ENCODE measurements at regions not wholly inside any gene's neighbourhood (a gene's known extent, or its start where the extent isn't known, plus 50 kb on each side); places are given as distances from the start of the nearest gene placed in this dataset.
"Not testable (repeated sequence)": the region's sequence is repeated elsewhere in the genome, so short reads cannot be mapped to it uniquely, and the experiment has no call there.

- Histone ChIP-seq H3K9me3 (ENCODE audit: low read length) (peaks cover 7% of the 10 kb centered on the region; the same call in 1 of the 2 replicates), H3K36me3 (ENCODE audit: insufficient read depth, low read length) (no peaks in the 10 kb centered on the region), H3K9me2 (replicated peaks; ENCODE audit: insufficient read depth, low read length) (no peaks in the 10 kb centered on the region), H3K9ac (ENCODE audit: low read length) (no peak overlapping the region), H3K79me2 (ENCODE audit: low read length) (no peaks in the 10 kb centered on the region), H3K4me1 (ENCODE audit: low read length) (no peaks in the 10 kb centered on the region), H4K20me1 (ENCODE audit: insufficient read depth, low read depth, low read length) (no peaks in the 10 kb centered on the region), H3K27me3 (ENCODE audit: low read length) (no peaks in the 10 kb centered on the region), H3K27ac (ENCODE audit: low read length) (no peak overlapping the region), H2AFZ (ENCODE audit: low read length) (no peak overlapping the region), H3K4me2 (ENCODE audit: low read depth, low read length, poor library complexity, severe bottlenecking) (no peak overlapping the region), H3K4me3 (ENCODE audit: low read length) (no peak overlapping the region)
- no peak for DNase-seq
These were observed 852.3 kb upstream of the HS3ST5 start for GRCh38 chr6:115194981-115195638.

GRCh38 chr6:115191989-115192388 lies 849.2 kb upstream of the HS3ST5 start:
- Histone ChIP-seq H3K4me2 (ENCODE audit: low read depth, low read length, poor library complexity, severe bottlenecking) (no peak overlapping the region), H3K27ac (ENCODE audit: low read length) (no peak overlapping the region), H3K9me2 (replicated peaks; ENCODE audit: insufficient read depth, low read length) (no peaks in the 10 kb centered on the region), H3K9ac (ENCODE audit: low read length) (no peak overlapping the region), H3K9me3 (ENCODE audit: low read length) (peaks cover 2% of the 10 kb centered on the region; the same call in 1 of the 2 replicates), H3K27me3 (ENCODE audit: low read length) (no peaks in the 10 kb centered on the region), H2AFZ (ENCODE audit: low read length) (no peak overlapping the region), H4K20me1 (ENCODE audit: insufficient read depth, low read depth, low read length) (no peaks in the 10 kb centered on the region), H3K79me2 (ENCODE audit: low read length) (no peaks in the 10 kb centered on the region), H3K4me1 (ENCODE audit: low read length) (no peaks in the 10 kb centered on the region), H3K36me3 (ENCODE audit: insufficient read depth, low read length) (no peaks in the 10 kb centered on the region), H3K4me3 (ENCODE audit: low read length) (no peak overlapping the region)
- DNase-seq = no peak

GRCh38 chr6:115190534-115190933 lies 847.7 kb upstream of the HS3ST5 start:
- H4K20me1 ChIP-seq (ENCODE audit: insufficient read depth, low read depth, low read length) = no peaks in the 10 kb centered on the region
- no peak for DNase-seq
- H3K4me1 ChIP-seq (ENCODE audit: low read length) = no peaks in the 10 kb centered on the region
- H2AFZ ChIP-seq (ENCODE audit: low read length) = no peak overlapping the region
- no peak overlapping the region for H3K4me3 ChIP-seq (ENCODE audit: low read length)
- H3K27me3 ChIP-seq (ENCODE audit: low read length) = no peaks in the 10 kb centered on the region
- H3K4me2 ChIP-seq (ENCODE audit: low read depth, low read length, poor library complexity, severe bottlenecking) = no peak overlapping the region
- no peak overlapping the region for H3K27ac ChIP-seq (ENCODE audit: low read length)
- H3K9me3 ChIP-seq (ENCODE audit: low read length) = no peaks in the 10 kb centered on the region; the same call in 1 of the 2 replicates
- no peaks in the 10 kb centered on the region for H3K79me2 ChIP-seq (ENCODE audit: low read length)
- H3K9me2 ChIP-seq (replicated peaks; ENCODE audit: insufficient read depth, low read length) = no peaks in the 10 kb centered on the region
- no peaks in the 10 kb centered on the region for H3K36me3 ChIP-seq (ENCODE audit: insufficient read depth, low read length)
- no peak overlapping the region for H3K9ac ChIP-seq (ENCODE audit: low read length)

GRCh38 chr6:115175456-115175855 lies 832.6 kb upstream of the HS3ST5 start:
- not testable (repeated sequence) for H3K9me2 ChIP-seq (replicated peaks; ENCODE audit: insufficient read depth, low read length); H3K4me1 ChIP-seq (ENCODE audit: low read length)

GRCh38 chr6:115165912-115166311 lies 823.1 kb upstream of the HS3ST5 start:
- H3K27me3 ChIP-seq (ENCODE audit: low read length); H3K9me2 ChIP-seq (replicated peaks; ENCODE audit: insufficient read depth, low read length); H3K27ac ChIP-seq (ENCODE audit: low read length); H2AFZ ChIP-seq (ENCODE audit: low read length); H3K4me1 ChIP-seq (ENCODE audit: low read length); H3K4me2 ChIP-seq (ENCODE audit: low read depth, low read length, poor library complexity, severe bottlenecking); H3K9ac ChIP-seq (ENCODE audit: low read length); DNase-seq; H3K79me2 ChIP-seq (ENCODE audit: low read length); H3K4me3 ChIP-seq (ENCODE audit: low read length); H3K36me3 ChIP-seq (ENCODE audit: insufficient read depth, low read length); H3K9me3 ChIP-seq (ENCODE audit: low read length); H4K20me1 ChIP-seq (ENCODE audit: insufficient read depth, low read depth, low read length): not testable (repeated sequence)

More at GRCh38 chr6:115175456-115175855, 832.6 kb upstream of the HS3ST5 start:
- H4K20me1 ChIP-seq (ENCODE audit: insufficient read depth, low read depth, low read length); H3K27ac ChIP-seq (ENCODE audit: low read length); H3K79me2 ChIP-seq (ENCODE audit: low read length); H3K36me3 ChIP-seq (ENCODE audit: insufficient read depth, low read length); H3K27me3 ChIP-seq (ENCODE audit: low read length); H3K9ac ChIP-seq (ENCODE audit: low read length); H3K4me3 ChIP-seq (ENCODE audit: low read length); H2AFZ ChIP-seq (ENCODE audit: low read length); H3K4me2 ChIP-seq (ENCODE audit: low read depth, low read length, poor library complexity, severe bottlenecking); DNase-seq; H3K9me3 ChIP-seq (ENCODE audit: low read length): not testable (repeated sequence)

- no peak overlapping the region for H3K4me2 ChIP-seq (ENCODE audit: low read depth, low read length, poor library complexity, severe bottlenecking)
- H3K4me3 ChIP-seq (ENCODE audit: low read length) = no peak overlapping the region
- H3K9ac ChIP-seq (ENCODE audit: low read length) = no peak overlapping the region
- no peaks in the 10 kb centered on the region for H3K4me1 ChIP-seq (ENCODE audit: low read length)
- DNase-seq = no peak
- H3K27me3 ChIP-seq (ENCODE audit: low read length) = no peaks in the 10 kb centered on the region
- H3K36me3 ChIP-seq (ENCODE audit: insufficient read depth, low read length) = no peaks in the 10 kb centered on the region
- no peak overlapping the region for H3K27ac ChIP-seq (ENCODE audit: low read length)
- H3K79me2 ChIP-seq (ENCODE audit: low read length) = no peaks in the 10 kb centered on the region
- no peaks in the 10 kb centered on the region for H4K20me1 ChIP-seq (ENCODE audit: insufficient read depth, low read depth, low read length)
- H3K9me3 ChIP-seq (ENCODE audit: low read length) = peaks cover 10% of the 10 kb centered on the region
- H2AFZ ChIP-seq (ENCODE audit: low read length) = no peak overlapping the region
- no peaks in the 10 kb centered on the region for H3K9me2 ChIP-seq (replicated peaks; ENCODE audit: insufficient read depth, low read length)
These were observed 816.9 kb upstream of the HS3ST5 start for GRCh38 chr6:115159733-115160132.

GRCh38 chr6:115137910-115138309 lies 795.1 kb upstream of the HS3ST5 start:
- Histone ChIP-seq H3K36me3 (ENCODE audit: insufficient read depth, low read length) (no peaks in the 10 kb centered on the region), H4K20me1 (ENCODE audit: insufficient read depth, low read depth, low read length) (no peaks in the 10 kb centered on the region), H3K9me2 (replicated peaks; ENCODE audit: insufficient read depth, low read length) (no peaks in the 10 kb centered on the region), H3K9ac (ENCODE audit: low read length) (no peak overlapping the region), H3K79me2 (ENCODE audit: low read length) (no peaks in the 10 kb centered on the region), H3K27me3 (ENCODE audit: low read length) (no peaks in the 10 kb centered on the region), H3K9me3 (ENCODE audit: low read length) (peaks cover 11% of the 10 kb centered on the region), H2AFZ (ENCODE audit: low read length) (no peak overlapping the region), H3K27ac (ENCODE audit: low read length) (no peak overlapping the region), H3K4me1 (ENCODE audit: low read length) (no peaks in the 10 kb centered on the region), H3K4me2 (ENCODE audit: low read depth, low read length, poor library complexity, severe bottlenecking) (no peak overlapping the region), H3K4me3 (ENCODE audit: low read length) (no peak overlapping the region)
- DNase-seq = no peak

GRCh38 chr6:115133790-115134189 lies 791.0 kb upstream of the HS3ST5 start:
- H3K4me2 ChIP-seq (ENCODE audit: low read depth, low read length, poor library complexity, severe bottlenecking) = no peak overlapping the region
- H3K27me3 ChIP-seq (ENCODE audit: low read length) = no peaks in the 10 kb centered on the region
- no peak for DNase-seq
- no peak overlapping the region for H2AFZ ChIP-seq (ENCODE audit: low read length)
- no peaks in the 10 kb centered on the region for H4K20me1 ChIP-seq (ENCODE audit: insufficient read depth, low read depth, low read length)
- H3K79me2 ChIP-seq (ENCODE audit: low read length) = no peaks in the 10 kb centered on the region
- no peaks in the 10 kb centered on the region for H3K36me3 ChIP-seq (ENCODE audit: insufficient read depth, low read length)
- no peaks in the 10 kb centered on the region for H3K9me2 ChIP-seq (replicated peaks; ENCODE audit: insufficient read depth, low read length)
- no peak overlapping the region for H3K4me3 ChIP-seq (ENCODE audit: low read length)
- H3K9ac ChIP-seq (ENCODE audit: low read length) = no peak overlapping the region
- H3K4me1 ChIP-seq (ENCODE audit: low read length) = no peaks in the 10 kb centered on the region
- no peak overlapping the region for H3K27ac ChIP-seq (ENCODE audit: low read length)
- H3K9me3 ChIP-seq (ENCODE audit: low read length) = peaks cover 11% of the 10 kb centered on the region

All from Karpas-422 (cell line).